ENCODE measurements at regions not wholly inside any gene's neighbourhood (a gene's known extent, or its start where the extent isn't known, plus 50 kb on each side); places are given as distances from the start of the nearest gene placed in this dataset.

DNA sequence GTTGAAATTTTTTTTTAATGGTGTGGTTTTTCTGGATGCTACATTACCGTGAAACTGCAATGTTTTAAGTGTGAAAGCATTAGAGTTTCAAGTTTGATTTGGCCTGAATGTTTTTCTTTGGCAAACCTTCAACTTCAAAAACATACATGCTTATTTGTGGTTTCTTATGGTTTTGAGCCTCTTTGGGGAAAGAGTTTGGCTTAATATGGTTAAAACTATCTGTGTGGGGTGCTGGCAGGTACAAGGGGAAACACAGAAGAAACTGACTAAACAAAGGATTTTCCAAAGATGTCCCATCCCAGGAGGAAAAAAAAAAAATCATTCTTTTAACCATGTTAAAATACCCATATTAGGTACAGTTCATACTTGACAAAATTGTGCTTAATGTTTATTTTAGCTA is 121.1 kb downstream of the HGF start:
- no peak for DNase-seq

DNA sequence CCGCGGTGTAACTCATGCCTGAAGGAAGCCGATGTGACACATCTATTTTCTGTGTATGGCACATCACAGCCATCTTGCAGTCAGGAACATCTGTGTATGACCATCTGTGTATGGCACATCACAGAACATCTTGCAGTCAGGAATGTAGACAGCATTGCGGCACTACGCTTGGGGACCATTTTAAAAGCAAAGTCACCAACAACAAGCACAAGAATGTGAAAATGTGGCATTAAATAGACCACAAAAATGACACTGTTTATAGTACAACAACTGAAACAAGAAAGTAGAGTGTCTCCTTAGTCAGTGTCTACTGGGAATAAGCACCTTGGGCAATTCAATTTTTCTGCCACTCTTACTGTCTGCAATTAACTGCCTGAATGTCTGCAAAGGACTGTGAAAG is 124.4 kb downstream of the HGF start:
- no peak for DNase-seq

DNA sequence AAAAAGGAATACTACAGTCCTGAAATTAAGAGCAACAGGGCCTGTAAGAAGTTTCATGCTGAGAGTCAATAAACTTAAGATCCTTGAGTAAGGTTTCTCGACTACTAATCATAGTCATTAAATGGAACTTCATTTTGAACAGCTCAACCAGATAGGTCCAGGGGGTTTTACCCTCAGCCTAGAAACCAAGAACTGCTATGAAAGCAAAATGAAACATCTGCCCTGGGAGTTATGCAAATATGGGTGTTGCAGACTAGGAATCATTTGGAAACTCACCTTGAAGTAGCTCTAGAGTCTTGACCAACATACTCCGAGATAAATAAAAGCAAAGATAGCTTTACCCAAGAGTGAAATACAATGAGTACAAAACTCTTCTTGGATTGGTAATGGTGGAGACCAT is 128.0 kb downstream of the HGF start:
- no peak for DNase-seq

DNA sequence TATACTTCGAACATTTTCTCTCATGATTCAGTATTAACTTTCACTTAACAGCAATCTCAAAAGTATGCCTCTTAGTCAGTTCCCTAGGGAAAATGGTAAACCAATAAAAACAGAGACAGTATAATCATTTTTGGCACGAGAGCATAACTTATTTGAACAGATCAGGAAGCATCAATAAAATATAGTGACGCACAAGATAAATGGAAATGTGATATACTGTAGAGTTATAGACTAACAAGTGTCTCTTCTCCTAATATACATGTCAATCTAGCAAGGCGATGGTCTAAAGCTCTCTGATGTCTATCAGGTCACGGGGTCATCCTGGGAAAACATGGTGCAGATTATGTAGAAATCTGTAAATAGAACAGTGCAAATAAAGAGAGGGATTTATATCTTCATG is 131.6 kb downstream of the HGF start:
- DNase-seq = peak in 1 of 2 experiments; percentile 68

DNA sequence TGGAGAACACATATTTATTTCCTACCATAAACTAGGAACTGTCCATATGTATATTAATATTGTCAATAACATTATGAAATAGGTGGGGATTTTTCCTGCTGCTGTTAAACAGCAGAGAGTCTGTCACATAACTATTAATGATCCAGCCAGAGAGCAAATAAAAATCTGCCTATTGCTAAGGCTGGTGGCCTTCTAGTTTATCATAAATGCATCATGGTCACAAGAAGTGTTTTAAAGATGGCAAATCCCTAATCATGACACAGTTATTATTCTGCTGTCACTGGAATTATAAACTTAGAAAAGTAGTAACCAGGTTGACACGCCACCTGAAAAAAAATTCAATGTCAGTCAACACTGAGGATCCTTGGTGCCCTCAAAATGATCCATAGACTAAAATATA is 132.3 kb downstream of the HGF start:
- no peak for DNase-seq

DNA sequence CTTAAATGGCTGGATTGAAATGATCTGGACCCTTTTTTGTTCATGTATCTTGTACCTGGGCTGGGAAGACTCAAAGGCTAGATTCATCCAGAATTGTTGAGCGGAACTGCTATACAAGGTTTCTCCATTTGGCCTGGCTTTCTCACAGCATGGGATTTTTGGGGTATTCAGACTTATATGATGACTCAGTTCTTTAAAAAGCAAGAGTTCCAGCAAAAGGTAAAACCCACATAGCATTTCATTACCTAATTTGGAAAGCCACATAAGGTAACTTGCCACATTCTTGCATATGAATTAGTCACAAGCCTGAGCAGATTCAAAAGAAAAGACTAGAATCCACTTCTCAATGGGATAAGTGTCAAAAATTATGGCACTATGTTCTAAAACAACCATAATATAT is 137.4 kb downstream of the HGF start:
- no peak for DNase-seq

DNA sequence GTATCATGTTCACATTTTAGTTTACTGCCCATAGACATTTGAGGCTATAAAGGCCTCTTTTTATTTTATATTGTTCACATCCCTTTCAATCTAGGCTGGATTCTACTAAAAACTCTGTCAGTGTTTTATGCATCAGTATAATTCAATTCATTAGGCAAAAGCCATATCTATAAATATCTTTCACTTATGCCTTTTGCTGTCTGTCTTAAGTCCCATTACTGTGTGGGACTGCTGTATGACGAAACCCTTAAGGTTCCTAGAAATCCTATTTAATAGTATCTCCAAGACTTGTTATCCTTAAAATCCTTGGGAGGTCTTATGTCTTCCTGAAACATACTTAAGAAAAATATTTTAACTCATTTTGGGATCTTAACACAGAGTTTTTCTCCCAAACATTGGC is 139.2 kb downstream of the HGF start:
- DNase-seq = no peak

DNA sequence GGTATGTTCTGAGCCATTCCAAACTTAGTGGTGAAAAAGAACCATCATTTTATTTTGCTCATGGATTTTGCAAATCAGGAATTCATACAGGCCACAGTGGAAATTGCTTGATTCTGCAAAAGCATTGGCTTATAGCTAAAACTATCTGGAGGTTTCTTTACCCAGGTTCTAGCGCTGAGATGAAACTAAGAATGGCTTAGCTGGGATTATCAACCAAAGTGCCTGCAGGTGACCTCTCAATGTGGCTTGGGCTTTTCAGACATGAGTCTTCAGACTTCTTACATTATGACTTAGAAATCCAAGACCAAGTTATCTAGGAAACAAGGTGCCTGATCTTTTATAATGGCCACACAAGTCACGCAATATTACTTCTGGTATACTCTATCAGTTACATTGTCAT is 140.1 kb downstream of the HGF start:
- DNase-seq = no peak

DNA sequence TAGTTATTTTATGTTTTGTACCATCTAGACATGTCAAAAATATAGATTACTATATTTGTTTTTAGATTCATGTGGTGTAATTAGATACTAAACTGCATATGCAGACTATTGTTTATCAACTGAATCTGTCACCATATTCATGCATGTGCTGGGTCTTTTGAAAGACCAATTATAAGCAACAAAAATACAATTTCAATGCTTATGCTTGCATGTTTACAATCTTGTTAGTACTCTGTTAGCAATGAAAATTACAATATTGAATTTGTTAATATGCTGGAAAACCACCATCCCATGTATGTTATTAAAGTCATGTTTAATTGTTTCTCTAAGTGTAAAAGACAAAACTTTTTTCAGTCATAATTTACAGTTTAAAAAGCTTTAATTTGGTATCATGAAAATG is 140.9 kb downstream of the HGF start:
- DNase-seq = no peak

DNA sequence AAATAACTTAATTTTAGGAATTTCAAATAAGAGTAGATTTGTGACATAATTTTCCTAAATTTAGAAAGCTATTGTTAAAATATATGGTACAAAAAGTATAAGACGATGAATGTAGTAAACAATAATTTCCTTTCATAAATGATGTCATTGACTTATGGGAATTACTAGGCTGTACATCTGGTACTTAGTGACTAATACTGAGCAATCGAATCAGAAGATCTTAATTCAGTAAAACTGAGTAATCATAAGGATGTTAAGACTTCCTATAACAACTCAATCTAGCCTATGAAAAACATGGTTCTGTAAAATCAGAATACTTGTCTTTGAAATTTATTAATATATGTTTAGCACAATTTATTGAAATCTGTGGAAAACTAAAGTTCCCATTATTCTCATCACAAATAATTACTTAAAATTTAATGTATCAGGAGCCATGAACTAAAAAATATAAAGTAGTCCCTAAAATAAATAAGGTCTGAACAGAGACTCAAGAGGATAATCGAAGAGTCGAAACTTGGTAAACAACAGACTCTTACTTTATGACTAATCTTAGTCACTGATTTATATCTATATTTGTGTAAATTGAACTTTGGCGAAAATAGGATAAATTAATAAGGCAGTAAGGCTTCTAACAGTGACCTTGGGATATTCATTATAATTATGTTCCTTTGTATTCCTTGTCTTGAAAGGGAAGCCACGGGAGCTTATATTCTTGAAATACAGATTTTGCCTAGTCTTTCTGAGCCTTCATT is 142.1 kb downstream of the HGF start:
- peak in 1 of 2 experiments; percentile 51 for DNase-seq

DNA sequence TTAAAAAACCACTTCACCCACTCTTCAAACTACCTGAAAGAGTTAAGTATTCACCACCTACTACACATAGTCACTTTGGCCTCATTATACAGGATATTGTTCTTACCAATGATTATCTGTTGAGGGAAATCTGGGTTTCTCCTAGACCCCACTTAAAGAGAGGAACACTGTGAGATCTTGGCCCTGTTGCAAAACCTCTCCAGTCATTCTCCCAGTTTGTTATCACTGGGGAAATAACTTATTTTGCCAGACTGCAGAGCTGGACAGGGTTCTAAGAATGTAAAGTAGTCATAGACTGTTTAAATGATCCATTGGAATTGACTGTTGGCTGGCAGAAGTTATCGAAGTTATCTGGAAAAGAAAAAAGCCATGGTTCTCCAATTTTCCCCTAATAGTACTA is 143.8 kb downstream of the HGF start:
- DNase-seq = peak in 1 of 2 experiments; percentile 57

DNA sequence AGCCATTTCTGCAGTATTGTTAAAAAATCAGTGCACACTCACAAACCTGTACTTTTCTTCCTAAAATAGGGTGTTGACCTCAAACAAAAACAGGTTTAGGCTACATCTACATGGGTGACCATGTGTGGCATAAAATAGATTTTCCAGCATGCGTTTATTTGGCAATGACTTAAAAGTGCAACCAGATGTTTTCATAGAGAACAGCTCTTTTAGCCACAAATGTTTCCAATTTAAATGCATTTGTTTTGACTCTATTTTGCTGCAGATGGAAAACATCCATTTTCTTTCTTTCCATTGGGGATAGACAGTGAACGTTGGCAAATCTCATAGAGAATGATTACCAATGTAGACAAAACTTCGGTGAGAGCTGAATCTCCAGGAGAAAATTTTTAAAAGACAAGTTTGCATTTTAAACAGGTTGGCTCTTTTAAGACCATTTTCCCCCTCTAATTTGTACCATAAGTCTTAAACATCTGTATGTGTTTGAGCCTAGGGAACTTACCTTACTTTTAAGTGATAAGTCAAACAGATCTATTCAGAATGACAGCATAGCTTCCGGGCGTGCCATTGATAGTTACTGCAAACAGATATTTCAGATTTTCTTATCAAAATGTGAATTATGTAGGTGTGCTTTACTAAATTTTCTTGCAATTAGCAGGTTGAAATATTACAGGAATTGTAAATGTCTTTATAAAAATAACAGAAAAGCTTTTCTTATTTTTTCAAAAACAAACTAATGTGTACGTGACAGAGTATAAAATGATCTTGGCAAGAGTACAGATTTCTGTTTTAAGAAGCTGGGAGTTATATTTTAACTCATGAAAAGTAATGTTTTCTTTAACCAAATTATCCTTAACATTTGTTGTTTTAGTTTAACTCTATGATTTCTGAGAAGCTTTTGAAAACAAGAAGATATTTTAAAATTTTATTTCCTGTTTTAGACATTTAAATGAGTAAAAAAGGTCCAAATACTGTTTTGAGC is 144.9 kb downstream of the HGF start:
- no peak for DNase-seq

DNA sequence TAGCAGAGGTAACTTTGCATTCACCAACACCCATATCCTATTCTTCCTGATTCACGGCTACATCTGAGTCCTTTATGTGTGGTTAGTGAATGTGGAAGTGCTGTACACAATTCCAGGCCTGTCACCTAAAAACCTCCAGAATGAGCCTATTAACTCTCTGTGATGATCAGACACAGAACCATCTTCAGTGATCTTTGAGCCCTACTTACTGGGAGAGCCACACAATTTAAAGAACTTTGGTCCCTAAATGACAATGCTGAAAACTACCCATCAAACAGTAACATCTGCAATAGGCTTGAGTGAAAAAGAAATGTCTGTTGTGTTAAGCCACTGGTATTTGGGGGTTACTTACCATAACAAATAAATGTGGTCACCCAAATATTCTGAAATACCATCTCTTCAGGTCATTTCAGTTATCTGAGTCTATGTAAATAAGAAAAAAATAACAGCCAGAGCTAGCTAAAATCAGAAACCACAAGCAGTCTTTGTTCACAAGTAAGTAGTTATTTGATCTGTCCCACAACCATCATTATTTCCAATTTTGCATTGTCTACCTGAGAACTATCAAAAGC is 145.7 kb downstream of the HGF start:
- DNase-seq = no peak

DNA sequence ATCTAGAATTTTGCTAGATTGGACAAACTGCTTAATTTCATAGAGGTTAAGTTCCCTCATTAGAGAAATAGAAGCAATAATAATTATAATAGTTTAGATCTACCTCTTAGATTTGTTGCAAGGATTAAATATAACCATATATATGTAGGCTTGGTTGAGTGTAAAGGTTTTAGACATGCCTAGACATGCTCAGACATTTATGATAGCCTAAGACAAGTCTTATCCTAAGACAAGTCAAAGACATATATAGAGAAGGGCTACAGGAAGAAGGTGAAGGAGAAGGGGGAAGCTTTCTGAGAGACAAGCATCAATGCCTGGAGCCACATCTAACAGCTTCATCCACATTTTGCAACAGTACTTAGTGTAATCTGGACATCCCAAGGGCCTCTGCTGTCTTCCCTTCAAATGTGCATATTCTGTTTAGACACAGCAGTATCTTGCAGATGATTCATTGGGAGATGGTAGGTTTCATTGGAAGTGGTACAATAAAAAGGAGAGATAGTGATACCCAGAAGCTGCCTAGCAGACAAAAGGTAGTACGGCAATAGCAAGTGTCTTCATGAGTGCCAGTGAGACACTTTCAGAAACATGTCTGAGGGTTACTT is 146.5 kb downstream of the HGF start:
- no peak for DNase-seq

DNA sequence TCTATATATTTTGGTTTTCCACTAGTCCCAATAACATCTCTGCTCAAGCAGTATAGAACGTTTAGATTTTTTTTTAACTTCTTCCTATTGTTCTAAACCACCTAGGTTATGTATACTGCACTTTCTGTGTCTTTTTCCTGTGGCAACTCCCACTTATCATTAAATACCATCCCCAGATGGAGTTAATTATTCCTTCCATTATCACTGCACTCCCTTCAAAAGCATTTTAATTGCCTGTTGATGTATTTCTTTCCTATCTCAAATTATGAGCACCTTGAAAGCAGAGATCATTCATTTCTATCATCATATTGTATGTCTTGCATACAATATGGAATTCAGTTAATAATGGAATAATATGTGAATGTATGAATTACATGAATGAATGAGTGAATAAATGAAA is 148.0 kb downstream of the HGF start:
- DNase-seq = no peak

DNA sequence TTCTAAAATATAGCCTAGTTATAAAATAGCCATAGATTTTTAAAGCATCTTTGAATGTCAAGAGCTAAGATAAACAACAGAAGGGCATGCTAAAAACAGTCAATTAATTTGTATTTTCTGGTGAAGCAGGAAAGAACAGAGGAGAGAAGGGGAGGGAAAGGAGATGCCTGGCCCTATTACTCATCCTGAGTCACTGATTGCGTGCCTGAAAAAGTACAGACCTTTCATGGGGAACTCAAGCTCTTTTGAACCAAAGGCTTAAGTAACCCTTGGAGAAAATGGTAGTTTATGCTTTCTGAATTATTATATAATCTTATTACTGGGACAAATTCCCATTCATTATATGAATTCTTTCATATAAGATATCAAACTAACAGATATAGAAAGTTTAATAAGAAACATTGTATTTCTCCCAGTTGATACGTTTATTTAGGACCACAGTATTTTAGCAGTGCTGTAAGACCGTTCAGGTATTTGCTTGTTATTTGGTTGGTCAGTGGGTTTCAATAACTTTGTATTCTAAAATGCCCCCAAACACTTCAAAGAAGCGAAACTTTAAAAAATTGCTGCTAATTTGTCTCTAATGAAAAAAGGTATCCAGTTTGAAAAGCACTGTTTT is 151.3 kb downstream of the HGF start:
- peak in 1 of 2 experiments; percentile 66 for DNase-seq

DNA sequence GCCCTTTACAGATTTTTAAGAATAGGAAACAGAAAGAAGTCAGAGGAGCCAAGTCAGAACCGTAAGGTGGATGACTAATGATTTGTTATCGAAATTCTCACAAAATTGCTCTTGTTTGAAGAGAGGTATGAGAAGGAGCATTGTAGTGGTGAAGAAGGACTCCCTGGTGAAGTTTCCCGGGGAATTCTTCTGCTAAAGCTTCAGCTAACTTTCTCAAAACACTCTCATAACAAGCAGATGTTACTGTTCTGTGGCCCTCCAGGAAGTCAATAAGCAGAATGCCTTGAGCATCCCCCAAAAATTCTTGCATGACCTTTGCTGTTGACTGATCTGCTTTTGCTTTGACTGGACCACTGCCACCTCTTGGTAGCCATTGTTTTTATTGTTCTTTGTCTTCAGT is 152.9 kb downstream of the HGF start:
- no peak for DNase-seq

DNA sequence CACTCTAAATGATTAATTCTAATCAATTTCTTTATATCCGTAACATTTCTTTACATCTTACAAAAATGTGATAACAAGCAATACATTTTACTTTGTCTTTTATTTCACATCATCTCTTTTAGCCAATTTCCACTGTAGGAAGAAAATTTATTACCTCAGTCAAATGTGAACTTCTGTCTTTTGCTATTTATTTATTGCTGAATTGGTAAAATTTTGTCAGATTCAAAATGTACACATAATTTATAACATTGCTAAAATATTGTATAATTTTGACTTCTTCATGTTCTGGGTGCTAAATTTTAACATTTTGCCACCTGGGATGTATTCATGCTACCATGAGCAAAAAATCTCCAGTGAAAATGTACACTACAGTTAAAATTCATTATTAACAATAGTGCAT is 158.0 kb downstream of the HGF start:
- DNase-seq = no peak

DNA sequence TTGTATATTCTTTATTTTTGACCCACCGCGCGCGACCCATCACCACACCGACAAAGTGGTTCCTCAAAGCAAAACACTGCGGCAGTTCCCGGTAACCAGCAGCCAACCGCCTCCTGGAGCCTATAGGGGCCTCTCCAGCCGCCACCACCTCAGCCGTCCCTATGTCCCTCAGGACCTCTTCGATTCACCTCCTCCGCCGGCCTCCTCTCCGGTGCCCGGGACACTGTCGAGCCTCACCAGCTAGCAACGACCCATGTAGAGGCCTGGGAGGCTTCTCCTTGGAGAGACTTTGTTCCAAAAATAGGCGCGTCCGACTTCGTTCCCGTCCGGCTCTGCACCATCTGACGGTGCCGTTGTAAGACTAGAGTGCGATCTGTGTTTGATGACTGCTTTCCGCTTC is 158.8 kb downstream of the HGF start:
- DNase-seq = peak in 1 of 2 experiments; percentile 77

DNA sequence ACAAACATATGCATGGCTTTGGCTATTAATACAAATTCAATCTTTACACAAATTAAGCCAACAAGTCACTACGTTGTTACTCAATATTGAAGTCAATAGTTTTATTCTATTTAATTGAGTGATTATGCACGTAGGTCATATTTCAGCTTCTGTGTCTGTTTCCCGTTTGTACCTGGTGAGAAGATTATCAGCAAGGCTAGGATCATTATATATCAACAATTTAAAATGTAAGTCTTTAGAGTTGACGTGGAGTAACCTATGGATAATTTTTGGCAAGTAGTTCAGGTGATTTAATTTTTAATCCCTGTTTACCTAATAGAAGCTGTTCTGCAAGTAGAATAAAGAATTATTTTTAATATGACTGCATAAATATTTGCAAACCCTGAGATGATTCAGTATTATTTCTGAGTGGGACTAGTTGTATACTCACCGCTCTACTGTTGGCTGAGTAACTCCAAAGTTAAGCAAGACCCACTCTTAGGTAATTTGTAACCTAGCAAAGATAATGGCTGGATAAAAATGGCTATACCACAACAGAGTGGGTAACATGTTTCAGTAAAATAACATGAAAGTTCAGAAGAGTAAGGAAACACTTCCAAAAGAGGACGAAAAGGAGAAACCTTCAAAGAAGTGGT is 161.0 kb downstream of the HGF start:
- DNase-seq = peak in 1 of 2 experiments; percentile 52

DNA sequence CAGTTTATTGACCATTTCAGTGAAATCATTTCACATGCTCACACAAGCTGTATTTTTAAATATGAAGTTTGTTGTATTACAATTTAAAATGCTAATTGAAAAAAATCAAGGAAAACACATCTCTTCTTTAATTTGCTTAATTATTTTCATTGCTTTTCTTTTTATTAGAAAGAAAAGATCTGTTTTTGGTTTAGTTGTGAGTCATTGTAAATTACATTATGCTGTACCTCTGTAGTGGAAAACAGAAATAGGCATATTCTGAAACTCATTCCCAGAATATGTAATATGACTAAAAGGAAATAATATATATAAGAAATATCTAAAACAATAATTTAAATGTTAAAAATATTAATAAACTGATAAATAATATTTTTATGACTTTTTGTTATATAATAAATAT is 161.9 kb downstream of the HGF start:
- DNase-seq = no peak

All from NCI-H446 (cell line).